Coronary artery (tissue), 2 donors: ENCODE measurements at regions not wholly inside any gene's neighbourhood (a gene's known extent, or its start where the extent isn't known, plus 50 kb on each side); places are given as distances from the start of the nearest gene placed in this dataset.
A peak's percentile ranks its signal among the peaks of the same experiment; 100 is the strongest.

ENCODE experiments used
- DNase-seq: peaks from one replicate; pipeline ENCODE4 v3.0.0-alpha.2; 2017; ENCODE audit warnings: low spot score
- H3K27ac ChIP-seq, 2 donors: fragments of 200-600 bp; sonication (generic); one replicate each; pipeline ENCODE4 v1.5.1; 2016 to 2019
- H3K4me3 ChIP-seq: fragments of 200-600 bp; sonication (generic); 2 replicates; pipeline ENCODE4 v1.5.1; 2016; ENCODE audit warnings: mild to moderate bottlenecking, moderate library complexity
- TF ChIP-seq, protein P1 (sequence below): fragments of 200-600 bp; sonication (generic); IDR thresholded peaks from one replicate; pipeline ENCODE4 v1.5.1; 2019; ENCODE audit warnings: antibody characterized with exemption

DNA sequence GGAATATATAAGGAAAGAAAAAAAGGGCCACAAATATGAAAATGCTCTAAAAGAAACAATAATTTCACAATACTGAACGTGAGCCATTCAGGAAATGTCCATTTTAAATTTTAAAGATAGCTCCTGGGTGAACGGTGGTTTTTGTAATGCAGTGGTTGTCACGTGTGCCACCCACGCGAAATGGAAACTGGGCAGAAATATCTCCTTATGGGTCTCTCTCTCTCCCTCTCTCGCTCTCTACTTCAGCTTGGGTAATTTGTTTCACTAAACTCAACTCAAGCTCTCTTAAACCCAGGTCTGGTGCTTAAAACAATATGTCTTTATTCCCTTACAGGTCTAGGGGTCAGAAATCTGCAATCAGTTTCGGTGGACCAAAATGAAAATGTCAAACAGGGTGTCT is 150.8 kb downstream of the OR2B2 start:
- TF ChIP-seq, protein P1, sequence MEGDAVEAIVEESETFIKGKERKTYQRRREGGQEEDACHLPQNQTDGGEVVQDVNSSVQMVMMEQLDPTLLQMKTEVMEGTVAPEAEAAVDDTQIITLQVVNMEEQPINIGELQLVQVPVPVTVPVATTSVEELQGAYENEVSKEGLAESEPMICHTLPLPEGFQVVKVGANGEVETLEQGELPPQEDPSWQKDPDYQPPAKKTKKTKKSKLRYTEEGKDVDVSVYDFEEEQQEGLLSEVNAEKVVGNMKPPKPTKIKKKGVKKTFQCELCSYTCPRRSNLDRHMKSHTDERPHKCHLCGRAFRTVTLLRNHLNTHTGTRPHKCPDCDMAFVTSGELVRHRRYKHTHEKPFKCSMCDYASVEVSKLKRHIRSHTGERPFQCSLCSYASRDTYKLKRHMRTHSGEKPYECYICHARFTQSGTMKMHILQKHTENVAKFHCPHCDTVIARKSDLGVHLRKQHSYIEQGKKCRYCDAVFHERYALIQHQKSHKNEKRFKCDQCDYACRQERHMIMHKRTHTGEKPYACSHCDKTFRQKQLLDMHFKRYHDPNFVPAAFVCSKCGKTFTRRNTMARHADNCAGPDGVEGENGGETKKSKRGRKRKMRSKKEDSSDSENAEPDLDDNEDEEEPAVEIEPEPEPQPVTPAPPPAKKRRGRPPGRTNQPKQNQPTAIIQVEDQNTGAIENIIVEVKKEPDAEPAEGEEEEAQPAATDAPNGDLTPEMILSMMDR = no peak
- Histone ChIP-seq H3K4me3 (peak overlapping the region; percentile 24), H3K27ac (no peak overlapping the region)
- no peak for DNase-seq

DNA sequence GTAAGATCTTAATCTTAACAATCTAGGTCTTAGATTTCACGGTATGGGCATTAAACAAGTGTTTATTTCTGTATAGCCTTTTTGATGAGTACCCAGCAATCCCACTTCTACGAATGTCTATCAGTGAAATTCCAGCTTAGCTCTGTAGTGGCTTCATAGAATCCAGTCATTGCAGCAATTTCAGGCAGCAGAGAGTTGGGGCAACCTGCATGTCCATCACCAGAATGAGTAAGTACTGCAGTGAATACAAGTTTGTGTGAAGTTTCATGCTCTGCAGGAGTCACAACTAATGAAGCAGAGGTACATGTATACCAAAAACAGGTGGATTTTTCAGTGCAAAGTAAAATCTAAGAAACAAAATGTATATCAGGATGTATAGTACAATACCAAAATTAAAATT is 151.7 kb downstream of the OR2B2 start:
- DNase-seq = no peak
- TF ChIP-seq, protein P1 = no peak
- Histone ChIP-seq H3K27ac (no peak overlapping the region), H3K4me3 (no peak overlapping the region)

DNA sequence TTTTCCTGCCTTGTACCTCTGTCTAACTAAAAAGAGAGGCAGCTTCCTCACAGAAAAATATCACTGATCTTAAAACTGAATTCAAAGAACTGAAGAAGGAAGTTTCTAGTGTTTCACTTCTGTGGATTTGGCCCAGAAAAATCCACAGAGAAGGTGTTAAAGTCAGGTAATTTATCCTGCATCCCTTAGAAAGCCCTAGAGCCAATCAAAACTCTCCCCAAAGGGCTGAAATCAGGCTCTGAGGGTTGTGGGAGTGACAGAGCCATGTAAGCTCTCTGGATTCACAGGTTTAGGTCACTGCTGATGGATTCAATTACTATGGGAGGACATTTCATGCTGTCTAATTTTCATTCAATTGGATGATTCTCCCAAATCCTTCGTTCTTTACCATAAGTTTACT is 152.3 kb downstream of the OR2B2 start:
- no peak overlapping the region for H3K27ac ChIP-seq
- DNase-seq = no peak
- TF ChIP-seq, protein P1 = no peak
- no peak overlapping the region for H3K4me3 ChIP-seq

DNA sequence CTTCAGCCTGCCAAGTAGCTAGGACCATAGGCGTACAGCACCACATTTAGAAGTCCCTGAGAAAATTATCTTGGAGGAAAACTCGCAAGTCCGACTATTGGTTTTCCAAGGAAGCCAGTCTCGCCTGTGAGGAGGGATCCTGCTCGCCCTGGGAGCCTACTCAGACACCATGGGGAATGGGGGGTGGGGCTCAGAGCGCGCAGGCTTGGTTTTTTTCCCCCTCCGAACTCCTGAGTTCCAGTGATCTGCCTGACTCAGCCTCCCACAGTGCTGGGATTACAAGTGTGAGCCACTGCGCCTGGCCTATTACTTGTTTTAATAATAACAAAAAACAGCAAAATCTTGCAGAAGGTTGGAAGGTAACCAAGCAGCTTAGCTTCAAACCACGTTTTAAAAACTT is 153.7 kb downstream of the OR2B2 start:
- DNase-seq = no peak
- no peak overlapping the region for H3K27ac ChIP-seq
- TF ChIP-seq, protein P1 = no peak
- H3K4me3 ChIP-seq = no peak overlapping the region

DNA sequence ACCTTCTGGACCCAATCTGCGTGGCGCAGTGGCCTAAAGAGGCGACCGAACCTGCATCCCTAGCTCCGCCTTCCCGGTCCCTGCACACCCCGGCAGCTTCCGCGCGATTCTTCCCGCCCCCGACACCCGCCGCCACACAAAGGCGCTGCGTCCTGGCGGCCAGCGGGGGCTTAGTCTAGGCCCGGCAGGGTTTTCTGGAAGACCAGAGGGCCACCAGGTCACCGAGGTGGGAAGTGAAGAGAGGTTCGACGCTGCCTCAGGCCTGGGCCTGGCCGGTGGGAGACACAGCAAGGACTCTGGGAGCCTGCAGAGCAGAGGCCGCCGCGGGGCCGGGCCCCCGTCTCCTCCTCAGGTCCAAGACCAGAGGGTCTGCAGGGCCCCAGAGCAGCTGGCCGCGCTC is 154.9 kb downstream of the OR2B2 start:
- DNase-seq = no peak

DNA sequence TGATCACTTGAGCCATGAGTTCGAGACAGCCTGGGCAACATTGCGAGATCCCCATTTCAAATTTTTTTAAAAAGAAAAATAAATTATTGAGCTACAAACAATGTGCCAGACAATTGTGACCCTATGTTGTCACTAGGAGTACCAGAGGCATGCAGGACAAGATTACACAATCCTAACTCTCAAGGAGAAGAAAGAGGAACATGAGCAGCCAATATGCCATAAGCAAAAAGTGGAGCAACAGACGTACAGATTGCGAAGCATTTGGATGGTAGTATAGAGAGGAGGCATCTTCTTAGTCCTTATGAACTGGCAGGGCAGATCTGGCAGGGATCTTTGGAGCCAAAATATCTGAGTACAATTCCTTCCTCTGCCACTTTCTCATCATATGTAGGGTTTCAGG is 156.4 kb downstream of the OR2B2 start:
- no peak for DNase-seq
- Histone ChIP-seq H3K4me3 (no peak overlapping the region), H3K27ac (no peak overlapping the region)
- TF ChIP-seq, protein P1 = no peak

More for the DNA sequence above, 154.9 kb downstream of the OR2B2 start:
- H3K4me3 ChIP-seq = peak overlapping the region; percentile 47
- TF ChIP-seq, protein P1 = no peak
- H3K27ac ChIP-seq = no peak overlapping the region

DNA sequence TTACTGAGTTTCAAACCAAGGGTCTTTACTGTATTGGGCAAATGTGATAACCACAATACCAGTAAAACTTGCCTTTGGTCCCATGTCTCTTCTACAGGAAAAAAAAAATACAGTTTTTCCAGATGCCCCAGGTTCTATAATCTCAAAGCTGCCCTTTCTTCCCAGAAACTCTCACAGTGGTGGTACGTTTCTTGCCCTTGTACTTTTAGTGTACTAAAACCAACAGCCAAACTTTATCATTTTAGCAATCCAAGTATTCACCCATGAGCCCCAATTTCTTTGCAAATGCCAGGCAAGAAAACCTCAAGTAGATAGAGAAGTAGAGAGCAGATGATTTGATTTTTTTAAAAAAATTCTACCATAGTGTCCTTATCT is 157.8 kb downstream of the OR2B2 start:
- TF ChIP-seq, protein P1 = no peak
- no peak for DNase-seq
- Histone ChIP-seq H3K27ac (no peak overlapping the region), H3K4me3 (no peak overlapping the region)
